Neuronal stem cell (in vitro differentiated cells): ENCODE measurements at regions not wholly inside any gene's neighbourhood (a gene's known extent, or its start where the extent isn't known, plus 50 kb on each side); places are given as distances from the start of the nearest gene placed in this dataset.

Experiments used
- DNase-seq: peaks from one replicate; pipeline ENCODE4 v3.0.0-alpha.2; 2013; ENCODE audit warnings: low spot score
- H2AFZ ChIP-seq: one replicate; pipeline ENCODE4 v1.6.1; 2013; ENCODE audit warnings: mild to moderate bottlenecking, low read length, inconsistent platforms
- H2AK5ac ChIP-seq: 2 replicates; pipeline ENCODE4 v1.6.1; 2013; ENCODE audit warnings: low read depth, mild to moderate bottlenecking, inconsistent platforms, low read length, moderate library complexity, mixed read lengths
- H2BK120ac ChIP-seq: 2 replicates; pipeline ENCODE4 v1.6.1; 2013; ENCODE audit warnings: low read depth, mild to moderate bottlenecking, inconsistent platforms, low read length, moderate library complexity, mixed read lengths
- H2BK12ac ChIP-seq: one replicate; pipeline ENCODE4 v1.6.1; 2013; ENCODE audit warnings: low read length, inconsistent platforms
- H2BK15ac ChIP-seq: 2 replicates; pipeline ENCODE4 v1.6.1; 2013; ENCODE audit warnings: mild to moderate bottlenecking, low read length, inconsistent platforms, mixed read lengths
- H2BK5ac ChIP-seq: one replicate; pipeline ENCODE4 v1.6.1; 2013; ENCODE audit warnings: inconsistent platforms, mild to moderate bottlenecking, low read length, moderate library complexity
- H3K14ac ChIP-seq: one replicate; pipeline ENCODE4 v1.6.1; 2013; ENCODE audit warnings: low read length, inconsistent platforms
- H3K18ac ChIP-seq: 2 replicates; pipeline ENCODE4 v1.6.1; 2013; ENCODE audit warnings: low read length, inconsistent platforms
- H3K23ac ChIP-seq: 2 replicates; pipeline ENCODE4 v1.6.1; 2013; ENCODE audit warnings: low read depth, mild to moderate bottlenecking, mixed read lengths, low read length, inconsistent platforms; ENCODE audit not compliant: poor library complexity
- H3K27ac ChIP-seq: replicated peaks from 3 replicates; pipeline ENCODE4 v1.5.1; 2013; ENCODE audit warnings: low read length, inconsistent platforms
- H3K27me3 ChIP-seq, 3 experiments: 2 replicates each; pipeline ENCODE4 v1.6.1; 2013; ENCODE audit warnings: low read length in 3 of 3, mild to moderate bottlenecking in 2 of 3, inconsistent platforms in 1 of 3, low read depth in 1 of 3, mixed read lengths in 1 of 3, moderate library complexity in 1 of 3; ENCODE audit not compliant: control insufficient read depth in 3 of 3, insufficient read depth in 3 of 3
- H3K36me3 ChIP-seq, 2 donors: replicated peaks in 1 of 2; 2 replicates each; pipeline ENCODE4 v1.6.1; 2013; ENCODE audit warnings: low read length in 2 of 2; ENCODE audit not compliant: control insufficient read depth in 2 of 2, insufficient read depth in 2 of 2
- H3K4ac ChIP-seq: 2 replicates; pipeline ENCODE4 v1.6.1; 2013; ENCODE audit warnings: inconsistent platforms, mild to moderate bottlenecking, low read length, moderate library complexity
- H3K4me1 ChIP-seq, 2 donors: 1 replicate in 1 of 2; 2 replicates in 1 of 2; pipeline ENCODE4 v1.6.1; 2013; ENCODE audit warnings: low read length in 2 of 2, low read depth in 1 of 2; ENCODE audit not compliant: control insufficient read depth in 2 of 2, insufficient read depth in 1 of 2
- H3K4me2 ChIP-seq: one replicate; pipeline ENCODE4 v1.6.1; 2013; ENCODE audit warnings: mild to moderate bottlenecking, low read length, inconsistent platforms; ENCODE audit not compliant: insufficient read depth, poor library complexity, severe bottlenecking
- H3K4me3 ChIP-seq, 2 donors: 2 replicates each; pipeline ENCODE4 v1.5.1; 2013; ENCODE audit warnings: low read length in 2 of 2, mild to moderate bottlenecking in 2 of 2, inconsistent platforms in 1 of 2, moderate library complexity in 1 of 2
- H3K79me1 ChIP-seq: one replicate; pipeline ENCODE4 v1.6.1; 2013; ENCODE audit warnings: low read depth, mild to moderate bottlenecking, inconsistent platforms, low read length, moderate library complexity
- H3K9ac ChIP-seq: one replicate; pipeline ENCODE4 v1.6.1; 2013; ENCODE audit warnings: mild to moderate bottlenecking, low read depth, low read length, inconsistent platforms; ENCODE audit not compliant: poor library complexity
- H3K9me3 ChIP-seq, 2 donors: replicated peaks in 1 of 2; 2 replicates each; pipeline versions ENCODE3 to v1.6.1; 2013; ENCODE audit warnings: low read length in 2 of 2, mild to moderate bottlenecking in 2 of 2, inconsistent platforms in 1 of 2, low read depth in 1 of 2, mixed read lengths in 1 of 2, moderate library complexity in 1 of 2; ENCODE audit not compliant: control insufficient read depth in 2 of 2, insufficient read depth in 1 of 2
- H4K8ac ChIP-seq: one replicate; pipeline ENCODE4 v1.6.1; 2013; ENCODE audit warnings: low read depth, mild to moderate bottlenecking, inconsistent platforms, low read length, moderate library complexity
- H4K91ac ChIP-seq: one replicate; pipeline ENCODE4 v1.6.1; 2013; ENCODE audit warnings: low read length, low read depth, mild to moderate bottlenecking, inconsistent platforms; ENCODE audit not compliant: poor library complexity
- WGBS, 2 donors: extraction: QIAGEN DNeasy Blood & Tissue Kit; methylation state at CpG; one replicate each; pipeline ENCODE4 v1.1.7; 2013; ENCODE audit warnings: missing lambda C conversion rate in 2 of 2, mixed read lengths in 1 of 2; ENCODE audit not compliant: insufficient read length in 2 of 2, insufficient replicate concordance in 1 of 2; ENCODE audit errors: extremely low coverage in 2 of 2; 5-methylcytosine and 5-hydroxymethylcytosine counted together

GRCh38 chr14:47857646-47858045 lies 182.2 kb upstream of the MDGA2 start:
- H3K27ac ChIP-seq = no peak overlapping the region
- no peak overlapping the region for H3K14ac ChIP-seq
- no peaks in the 10 kb centered on the region for H3K9me3 ChIP-seq
- H2AFZ ChIP-seq = no peak overlapping the region
- no peak overlapping the region for H2BK12ac ChIP-seq
- H3K4me2 ChIP-seq = no peak overlapping the region
- no peak overlapping the region for H2BK120ac ChIP-seq
- no peak for DNase-seq
- H4K91ac ChIP-seq = no peak overlapping the region
- no peak overlapping the region for H3K9ac ChIP-seq
- no peaks in the 10 kb centered on the region for H3K79me1 ChIP-seq
- WGBS, 2 donors = no CpG with 5 or more reads among the region's 4 CpGs
- H2AK5ac ChIP-seq = no peak overlapping the region
- no peaks in the 10 kb centered on the region for H3K27me3 ChIP-seq
- no peak overlapping the region for H2BK15ac ChIP-seq
- H3K18ac ChIP-seq = no peak overlapping the region
- H3K36me3 ChIP-seq = no peaks in the 10 kb centered on the region
- no peak overlapping the region for H3K4me3 ChIP-seq
- no peak overlapping the region for H3K23ac ChIP-seq
- no peak overlapping the region for H4K8ac ChIP-seq
- H3K4ac ChIP-seq = no peak overlapping the region
- H2BK5ac ChIP-seq = no peak overlapping the region
- H3K4me1 ChIP-seq = no peaks in the 10 kb centered on the region

GRCh38 chr14:47852278-47852677 lies 176.9 kb upstream of the MDGA2 start:
- Histone ChIP-seq H3K4me3 (no peak overlapping the region), H2AK5ac (no peak overlapping the region), H3K4me2 (no peak overlapping the region), H3K9ac (no peak overlapping the region), H2BK15ac (no peak overlapping the region), H2BK12ac (no peak overlapping the region), H3K27me3 (no peaks in the 10 kb centered on the region), H3K23ac (no peak overlapping the region), H3K9me3 (no peaks in the 10 kb centered on the region), H3K79me1 (no peaks in the 10 kb centered on the region), H3K27ac (no peak overlapping the region), H2BK5ac (no peak overlapping the region), H3K4me1 (no peaks in the 10 kb centered on the region), H3K4ac (no peak overlapping the region), H4K8ac (no peak overlapping the region), H3K18ac (no peak overlapping the region), H3K36me3 (no peaks in the 10 kb centered on the region), H3K14ac (no peak overlapping the region), H4K91ac (no peak overlapping the region), H2BK120ac (no peak overlapping the region), H2AFZ (no peak overlapping the region)
- WGBS, 2 donors = no CpG with 5 or more reads among the region's 1 CpG
- no peak for DNase-seq

- Histone ChIP-seq H3K23ac (no peak overlapping the region), H2AFZ (no peak overlapping the region), H3K4ac (no peak overlapping the region), H4K8ac (peak overlapping the region; percentile 17), H2BK15ac (no peak overlapping the region), H2BK5ac (no peak overlapping the region), H3K9ac (no peak overlapping the region), H2BK120ac (no peak overlapping the region), H3K36me3 (no peaks in the 10 kb centered on the region), H3K9me3 (no peaks in the 10 kb centered on the region), H3K27ac (no peak overlapping the region), H2AK5ac (no peak overlapping the region), H3K18ac (no peak overlapping the region), H3K4me3 (no peak overlapping the region), H3K79me1 (peaks cover 1% of the 10 kb centered on the region), H3K27me3 (no peaks in the 10 kb centered on the region), H3K4me2 (no peak overlapping the region), H3K4me1 (no peaks in the 10 kb centered on the region), H2BK12ac (no peak overlapping the region), H3K14ac (no peak overlapping the region), H4K91ac (no peak overlapping the region)
- no CpG with 5 or more reads among the region's 4 CpGs for WGBS, 2 donors
- DNase-seq = no peak
Measured at GRCh38 chr14:47846008-47846407, 170.6 kb upstream of the MDGA2 start.

- Histone ChIP-seq H2BK15ac (no peak overlapping the region), H3K27ac (no peak overlapping the region), H4K91ac (no peak overlapping the region), H3K4me3 (no peak overlapping the region), H3K23ac (no peak overlapping the region), H3K14ac (no peak overlapping the region), H3K4me1 (no peaks in the 10 kb centered on the region), H3K27me3 (no peaks in the 10 kb centered on the region), H2BK12ac (no peak overlapping the region), H2AK5ac (no peak overlapping the region), H3K4ac (no peak overlapping the region), H3K9me3 (no peaks in the 10 kb centered on the region), H3K36me3 (no peaks in the 10 kb centered on the region), H2AFZ (no peak overlapping the region), H4K8ac (no peak overlapping the region), H3K9ac (no peak overlapping the region), H3K79me1 (peaks cover 1% of the 10 kb centered on the region), H3K18ac (no peak overlapping the region), H3K4me2 (no peak overlapping the region), H2BK5ac (no peak overlapping the region), H2BK120ac (no peak overlapping the region)
- no CpG with 5 or more reads among the region's 2 CpGs for WGBS, 2 donors
- no peak for DNase-seq
Measured at GRCh38 chr14:47843236-47843635, 167.8 kb upstream of the MDGA2 start.
